ENCODE measurements at regions not wholly inside any gene's neighbourhood (a gene's known extent, or its start where the extent isn't known, plus 50 kb on each side); places are given as distances from the start of the nearest gene placed in this dataset.

DNA sequence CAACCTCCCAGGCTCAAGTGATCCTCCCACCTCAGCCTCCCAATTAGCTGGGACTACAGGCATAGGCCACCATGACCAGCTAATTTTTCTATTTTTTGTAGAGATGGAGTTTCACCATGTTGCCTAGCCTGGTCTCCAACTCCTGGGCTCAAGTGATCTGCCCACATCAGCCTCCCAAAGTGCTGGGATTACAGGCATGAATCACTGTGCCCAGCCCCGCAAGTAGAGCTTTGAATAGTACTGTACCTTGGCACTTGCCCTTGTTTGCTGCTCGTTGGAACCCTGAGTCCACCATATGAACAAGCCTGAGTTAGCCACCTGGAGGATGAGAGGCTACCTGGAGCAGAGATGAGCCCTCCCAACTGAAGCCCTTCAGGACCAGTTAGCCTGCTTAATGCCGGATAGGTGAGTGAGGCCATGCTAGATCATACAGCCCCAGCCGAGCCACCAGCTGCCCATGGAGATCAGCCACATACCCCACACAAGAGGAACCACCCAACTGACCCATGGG, 267.9 kb downstream of the SHQ1 start:
- Histone ChIP-seq H3K4me3 (ENCODE audit: low read depth, low read length) (no peak overlapping the region), H3K27me3 (ENCODE audit: control insufficient read depth, insufficient read depth, low read length) (no peaks in the 10 kb centered on the region), H3K36me3 (ENCODE audit: control insufficient read depth, insufficient read depth, low read length) (no peaks in the 10 kb centered on the region)
- DNase-seq (ENCODE audit: low read depth) = no peak
- TF ChIP-seq, protein P1, sequence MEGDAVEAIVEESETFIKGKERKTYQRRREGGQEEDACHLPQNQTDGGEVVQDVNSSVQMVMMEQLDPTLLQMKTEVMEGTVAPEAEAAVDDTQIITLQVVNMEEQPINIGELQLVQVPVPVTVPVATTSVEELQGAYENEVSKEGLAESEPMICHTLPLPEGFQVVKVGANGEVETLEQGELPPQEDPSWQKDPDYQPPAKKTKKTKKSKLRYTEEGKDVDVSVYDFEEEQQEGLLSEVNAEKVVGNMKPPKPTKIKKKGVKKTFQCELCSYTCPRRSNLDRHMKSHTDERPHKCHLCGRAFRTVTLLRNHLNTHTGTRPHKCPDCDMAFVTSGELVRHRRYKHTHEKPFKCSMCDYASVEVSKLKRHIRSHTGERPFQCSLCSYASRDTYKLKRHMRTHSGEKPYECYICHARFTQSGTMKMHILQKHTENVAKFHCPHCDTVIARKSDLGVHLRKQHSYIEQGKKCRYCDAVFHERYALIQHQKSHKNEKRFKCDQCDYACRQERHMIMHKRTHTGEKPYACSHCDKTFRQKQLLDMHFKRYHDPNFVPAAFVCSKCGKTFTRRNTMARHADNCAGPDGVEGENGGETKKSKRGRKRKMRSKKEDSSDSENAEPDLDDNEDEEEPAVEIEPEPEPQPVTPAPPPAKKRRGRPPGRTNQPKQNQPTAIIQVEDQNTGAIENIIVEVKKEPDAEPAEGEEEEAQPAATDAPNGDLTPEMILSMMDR (IDR thresholded peaks at IDR 0.05; ENCODE audit: insufficient read depth, low read length, poor library complexity, severe bottlenecking) = no peak

DNA sequence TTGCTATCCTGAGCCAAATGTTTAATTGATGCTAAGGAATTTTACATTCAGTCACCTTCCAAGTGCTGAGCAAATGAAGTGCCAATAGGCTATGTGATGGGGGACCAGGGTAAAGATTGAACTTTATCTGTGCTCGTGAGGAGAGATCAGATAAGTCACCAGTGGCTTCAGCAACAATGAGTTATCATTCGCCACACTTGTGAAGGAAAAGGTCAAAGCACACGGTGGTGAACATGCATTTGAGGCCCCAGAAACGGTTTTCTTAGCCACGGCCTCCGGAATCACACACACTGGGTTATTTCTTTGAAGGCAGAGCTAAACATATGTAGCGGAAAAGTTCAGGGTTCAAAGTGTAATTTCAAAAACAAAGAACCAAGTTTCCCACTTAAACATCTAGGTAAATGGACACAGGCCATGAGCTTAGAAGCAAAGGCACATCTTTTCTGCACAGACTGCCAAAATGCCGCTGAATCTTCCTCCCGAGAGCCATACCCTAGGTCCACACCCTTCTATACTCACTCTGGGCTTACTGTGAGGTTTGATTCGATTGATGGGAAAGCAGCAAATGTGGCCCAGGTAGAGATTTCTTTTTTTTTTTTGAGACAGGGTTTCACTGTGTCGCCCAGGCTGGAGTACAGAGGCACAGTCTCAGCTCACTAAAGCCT, 268.5 kb downstream of the SHQ1 start:
- H3K4me3 ChIP-seq (ENCODE audit: low read depth, low read length) = no peak overlapping the region
- TF ChIP-seq, protein P1 (IDR thresholded peaks at IDR 0.05; ENCODE audit: insufficient read depth, low read length, poor library complexity, severe bottlenecking) = no peak
- no peaks in the 10 kb centered on the region for H3K36me3 ChIP-seq (ENCODE audit: control insufficient read depth, insufficient read depth, low read length)
- no peaks in the 10 kb centered on the region for H3K27me3 ChIP-seq (ENCODE audit: control insufficient read depth, insufficient read depth, low read length)
- no peak for DNase-seq (ENCODE audit: low read depth)

DNA sequence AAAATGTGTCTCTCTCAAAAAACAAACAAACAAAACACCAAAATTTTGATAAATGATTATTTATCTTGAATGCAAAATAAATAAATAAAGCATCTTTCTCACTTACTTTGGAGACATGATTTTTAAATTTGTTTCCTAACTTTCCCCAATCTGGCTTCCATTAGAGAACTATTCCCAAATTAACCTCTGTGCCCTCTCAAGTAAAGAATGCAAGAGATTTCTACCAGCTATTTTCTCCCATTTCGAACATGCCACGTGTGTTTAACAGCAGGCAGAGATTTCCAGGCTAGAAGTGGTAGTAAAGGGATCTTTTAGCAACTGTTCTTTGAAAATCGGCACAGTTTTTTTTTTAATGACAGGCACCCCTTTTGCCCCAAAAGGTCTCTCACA, 269.1 kb downstream of the SHQ1 start:
- TF ChIP-seq, protein P1 (IDR thresholded peaks at IDR 0.05; ENCODE audit: insufficient read depth, low read length, poor library complexity, severe bottlenecking) = no peak
- Histone ChIP-seq H3K4me3 (ENCODE audit: low read depth, low read length) (no peak overlapping the region), H3K27me3 (ENCODE audit: control insufficient read depth, insufficient read depth, low read length) (no peaks in the 10 kb centered on the region), H3K36me3 (ENCODE audit: control insufficient read depth, insufficient read depth, low read length) (no peaks in the 10 kb centered on the region)
- DNase-seq (ENCODE audit: low read depth) = no peak

DNA sequence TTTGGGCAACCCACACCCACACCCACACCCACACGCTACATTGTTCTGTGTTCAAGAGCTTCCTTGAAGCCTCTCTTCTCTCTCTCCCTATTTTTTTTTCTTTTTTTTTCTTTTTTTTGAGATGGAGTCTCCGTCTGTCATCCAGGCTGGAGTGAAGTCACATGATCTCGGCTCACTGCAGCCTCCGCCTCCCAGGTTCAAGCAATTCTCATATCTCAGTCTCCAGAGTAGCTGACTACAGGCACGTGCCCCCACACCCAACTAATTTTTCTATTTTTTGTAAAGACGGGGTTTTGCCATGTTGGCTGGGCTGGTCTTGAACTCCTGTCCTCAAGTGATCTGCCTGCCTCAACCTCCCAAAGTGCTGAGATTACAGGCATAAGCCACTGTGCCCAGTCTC, 271.1 kb downstream of the SHQ1 start:
- no peaks in the 10 kb centered on the region for H3K36me3 ChIP-seq (ENCODE audit: control insufficient read depth, insufficient read depth, low read length)
- DNase-seq (ENCODE audit: low read depth) = no peak
- no peak overlapping the region for H3K4me3 ChIP-seq (ENCODE audit: low read depth, low read length)
- H3K27me3 ChIP-seq (ENCODE audit: control insufficient read depth, insufficient read depth, low read length) = no peaks in the 10 kb centered on the region
- TF ChIP-seq, protein P1 (IDR thresholded peaks at IDR 0.05; ENCODE audit: insufficient read depth, low read length, poor library complexity, severe bottlenecking) = no peak

DNA sequence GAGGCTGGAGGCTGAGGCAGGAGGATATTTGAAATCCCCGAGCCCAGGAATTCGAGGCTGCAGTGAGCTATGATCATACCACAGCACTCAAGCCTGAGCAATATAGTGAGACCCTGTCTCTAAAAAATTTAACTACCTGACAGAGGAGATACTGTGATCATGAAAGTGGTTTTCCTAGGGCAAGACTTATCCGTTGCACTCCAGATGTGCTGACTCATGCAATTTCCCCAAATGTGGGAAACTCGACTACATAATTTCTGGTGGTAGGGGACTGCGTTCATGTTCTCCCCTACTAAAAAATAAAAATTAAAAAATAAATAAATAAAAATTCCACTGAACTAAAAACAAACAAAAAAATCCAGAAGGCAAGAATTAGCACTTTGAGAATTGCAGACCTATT, 271.7 kb downstream of the SHQ1 start:
- no peak for DNase-seq (ENCODE audit: low read depth)
- H3K36me3 ChIP-seq (ENCODE audit: control insufficient read depth, insufficient read depth, low read length) = no peaks in the 10 kb centered on the region
- TF ChIP-seq, protein P1 (IDR thresholded peaks at IDR 0.05; ENCODE audit: insufficient read depth, low read length, poor library complexity, severe bottlenecking) = no peak
- H3K27me3 ChIP-seq (ENCODE audit: control insufficient read depth, insufficient read depth, low read length) = no peaks in the 10 kb centered on the region
- no peak overlapping the region for H3K4me3 ChIP-seq (ENCODE audit: low read depth, low read length)

DNA sequence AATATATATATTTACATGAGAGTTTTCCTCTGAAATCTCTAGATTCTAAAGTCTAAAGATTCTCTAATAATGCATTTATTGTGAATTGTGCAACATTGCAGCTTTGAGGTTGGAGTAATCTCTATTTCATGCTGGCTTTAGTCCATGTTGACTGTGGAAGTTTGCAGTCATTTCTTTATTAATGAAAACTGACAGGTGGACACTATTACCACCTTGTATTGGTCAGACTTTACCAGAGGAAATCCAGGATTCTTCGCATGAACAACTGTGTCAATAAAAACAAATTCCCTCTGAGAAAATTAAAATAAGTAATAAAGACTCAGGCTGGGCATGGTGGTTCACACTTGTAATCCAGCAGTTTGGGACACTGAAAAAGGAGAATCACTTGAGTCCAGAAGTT, 274.1 kb downstream of the SHQ1 start:
- H3K36me3 ChIP-seq (ENCODE audit: control insufficient read depth, insufficient read depth, low read length) = no peaks in the 10 kb centered on the region
- H3K27me3 ChIP-seq (ENCODE audit: control insufficient read depth, insufficient read depth, low read length) = no peaks in the 10 kb centered on the region
- DNase-seq (ENCODE audit: low read depth) = no peak
- H3K4me3 ChIP-seq (ENCODE audit: low read depth, low read length) = no peak overlapping the region
- TF ChIP-seq, protein P1 (IDR thresholded peaks at IDR 0.05; ENCODE audit: insufficient read depth, low read length, poor library complexity, severe bottlenecking) = no peak

All from kidney epithelial cell (primary cell).